ENCODE measurements at regions not wholly inside any gene's neighbourhood (a gene's known extent, or its start where the extent isn't known, plus 50 kb on each side); places are given as distances from the start of the nearest gene placed in this dataset.

DNA sequence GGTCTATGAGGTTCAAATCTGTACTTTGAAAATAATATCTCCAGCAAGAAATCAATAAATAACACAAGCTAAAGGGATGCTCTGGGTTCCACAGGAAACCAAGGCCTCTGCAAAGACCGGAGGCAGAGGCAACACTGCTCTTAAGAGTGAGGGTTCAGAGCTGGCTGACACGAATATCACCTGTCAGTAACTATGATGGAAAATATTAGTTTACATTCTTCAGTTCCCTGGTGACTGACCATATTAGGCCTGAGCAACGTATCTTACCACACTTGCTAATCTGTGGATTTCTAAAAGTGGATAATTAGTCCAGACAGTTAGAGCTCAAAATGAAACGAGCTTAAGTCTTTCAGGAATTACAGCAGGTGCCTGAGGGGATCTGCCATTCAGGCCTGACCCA lies 459.3 kb downstream of the HS3ST3B1 start:
- no peak for DNase-seq
- Histone ChIP-seq H3K4me1 (ENCODE audit: control insufficient read depth in 1 of 2, insufficient read depth in 2 of 2, low read length in 2 of 2) (peaks cover 3 to 8% of the 10 kb centered on the region in 2 donors), H3K9me3 (replicated peaks in 1 of 2; ENCODE audit: control insufficient read depth in 1 of 2, insufficient read depth in 1 of 2, low read length in 2 of 2) (no peaks in the 10 kb centered on the region), H3K36me3 (replicated peaks in 1 of 2; ENCODE audit: control insufficient read depth in 1 of 2, insufficient read depth in 2 of 2, low read length in 2 of 2) (no peaks in the 10 kb centered on the region), H3K9ac (ENCODE audit: insufficient read depth, low read length, poor library complexity, severe bottlenecking) (no peak overlapping the region), H3K27ac (ENCODE audit: low read depth in 1 of 2, low read length in 2 of 2) (no peak overlapping the region), H2AFZ (ENCODE audit: insufficient read depth, low read depth, low read length, poor library complexity, severe bottlenecking) (no peak overlapping the region), H3K27me3 (ENCODE audit: control insufficient read depth in 2 of 2, insufficient read depth in 2 of 2, low read length in 2 of 2) (no peaks in the 10 kb centered on the region), H3K4me3 (replicated peaks in 1 of 3; ENCODE audit: low read depth in 2 of 3, low read length in 3 of 3) (no peak overlapping the region), H3K4me2 (replicated peaks; ENCODE audit: extremely low read depth, low read length, poor library complexity, severe bottlenecking) (no peak overlapping the region), H3K79me2 (ENCODE audit: insufficient read depth, low read length) (no peaks in the 10 kb centered on the region), H4K20me1 (ENCODE audit: insufficient read depth, low read length) (no peaks in the 10 kb centered on the region)
- Mint-ChIP-seq H3K36me3 (no peaks in the 10 kb centered on the region), H3K27ac (no peak overlapping the region), H3K4me3 (no peak overlapping the region), H3K9me3 (peaks cover 0 to 2% (median 0%) of the 10 kb centered on the region in 7 donors), H3K4me1 (peaks cover 15% of the 10 kb centered on the region), H3K27me3 (ENCODE audit: low read depth in 3 of 3) (peaks cover 0 to 5% (median 2%) of the 10 kb centered on the region in 3 donors)
- TF ChIP-seq, protein P1, sequence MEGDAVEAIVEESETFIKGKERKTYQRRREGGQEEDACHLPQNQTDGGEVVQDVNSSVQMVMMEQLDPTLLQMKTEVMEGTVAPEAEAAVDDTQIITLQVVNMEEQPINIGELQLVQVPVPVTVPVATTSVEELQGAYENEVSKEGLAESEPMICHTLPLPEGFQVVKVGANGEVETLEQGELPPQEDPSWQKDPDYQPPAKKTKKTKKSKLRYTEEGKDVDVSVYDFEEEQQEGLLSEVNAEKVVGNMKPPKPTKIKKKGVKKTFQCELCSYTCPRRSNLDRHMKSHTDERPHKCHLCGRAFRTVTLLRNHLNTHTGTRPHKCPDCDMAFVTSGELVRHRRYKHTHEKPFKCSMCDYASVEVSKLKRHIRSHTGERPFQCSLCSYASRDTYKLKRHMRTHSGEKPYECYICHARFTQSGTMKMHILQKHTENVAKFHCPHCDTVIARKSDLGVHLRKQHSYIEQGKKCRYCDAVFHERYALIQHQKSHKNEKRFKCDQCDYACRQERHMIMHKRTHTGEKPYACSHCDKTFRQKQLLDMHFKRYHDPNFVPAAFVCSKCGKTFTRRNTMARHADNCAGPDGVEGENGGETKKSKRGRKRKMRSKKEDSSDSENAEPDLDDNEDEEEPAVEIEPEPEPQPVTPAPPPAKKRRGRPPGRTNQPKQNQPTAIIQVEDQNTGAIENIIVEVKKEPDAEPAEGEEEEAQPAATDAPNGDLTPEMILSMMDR (IDR thresholded peaks at IDR 0.05) = no peak
- WGBS (ENCODE audit: insufficient coverage) = 94% methylated on average over 2 of the region's 4 CpGs
- intact Hi-C loops (cut with micrococcal nuclease) = no loop called here

DNA sequence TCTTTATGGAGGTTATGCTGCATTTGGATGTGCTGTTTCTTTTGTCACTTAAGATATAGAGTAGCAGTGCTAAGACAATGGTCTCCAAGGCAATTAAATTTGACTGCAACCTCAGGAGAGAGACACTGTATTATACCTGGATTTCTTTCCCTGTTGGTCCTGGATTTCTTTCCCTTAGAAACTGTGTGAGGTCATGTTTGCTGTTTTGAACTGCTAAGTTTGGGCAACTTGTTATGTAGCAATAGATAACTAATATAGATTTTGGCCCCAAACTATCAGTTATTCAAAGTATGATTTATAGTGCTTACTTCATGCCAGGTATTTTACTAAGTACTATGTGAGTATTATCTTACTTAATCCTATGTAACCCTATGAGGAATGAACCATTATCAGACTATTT lies 458.4 kb downstream of the HS3ST3B1 start:
- H3K27ac ChIP-seq (ENCODE audit: low read depth in 1 of 2, low read length in 2 of 2) = no peak overlapping the region
- Mint-ChIP-seq H3K27me3 (ENCODE audit: low read depth in 3 of 3) (peaks cover 0 to 5% (median 2%) of the 10 kb centered on the region in 3 donors), H3K9me3 (peaks cover 0 to 2% (median 0%) of the 10 kb centered on the region in 7 donors), H3K4me3 (no peak overlapping the region), H3K36me3 (no peaks in the 10 kb centered on the region), H3K4me1 (peaks cover 15% of the 10 kb centered on the region), H3K27ac (no peak overlapping the region)
- no peak overlapping the region for H2AFZ ChIP-seq (ENCODE audit: insufficient read depth, low read depth, low read length, poor library complexity, severe bottlenecking)
- H3K79me2 ChIP-seq (ENCODE audit: insufficient read depth, low read length) = no peaks in the 10 kb centered on the region
- H3K4me2 ChIP-seq (replicated peaks; ENCODE audit: extremely low read depth, low read length, poor library complexity, severe bottlenecking) = no peak overlapping the region
- H4K20me1 ChIP-seq (ENCODE audit: insufficient read depth, low read length) = no peaks in the 10 kb centered on the region
- no peaks in the 10 kb centered on the region for H3K36me3 ChIP-seq (replicated peaks in 1 of 2; ENCODE audit: control insufficient read depth in 1 of 2, insufficient read depth in 2 of 2, low read length in 2 of 2)
- intact Hi-C loops (cut with micrococcal nuclease) = no loop called here
- H3K9ac ChIP-seq (ENCODE audit: insufficient read depth, low read length, poor library complexity, severe bottlenecking) = no peak overlapping the region
- H3K27me3 ChIP-seq (ENCODE audit: control insufficient read depth in 2 of 2, insufficient read depth in 2 of 2, low read length in 2 of 2) = no peaks in the 10 kb centered on the region
- H3K4me3 ChIP-seq (replicated peaks in 1 of 3; ENCODE audit: low read depth in 2 of 3, low read length in 3 of 3) = no peak overlapping the region
- no peaks in the 10 kb centered on the region for H3K9me3 ChIP-seq (replicated peaks in 1 of 2; ENCODE audit: control insufficient read depth in 1 of 2, insufficient read depth in 1 of 2, low read length in 2 of 2)
- TF ChIP-seq, protein P1 (IDR thresholded peaks at IDR 0.05) = no peak
- no peak for DNase-seq
- H3K4me1 ChIP-seq (ENCODE audit: control insufficient read depth in 1 of 2, insufficient read depth in 2 of 2, low read length in 2 of 2) = peaks cover 3 to 8% of the 10 kb centered on the region in 2 donors
